Bronchial epithelial cell (primary cell): ENCODE measurements at regions not wholly inside any gene's neighbourhood (a gene's known extent, or its start where the extent isn't known, plus 50 kb on each side); places are given as distances from the start of the nearest gene placed in this dataset.
A peak's percentile ranks its signal among the peaks of the same experiment; 100 is the strongest.

Source experiments
- DNase-seq: peaks from one replicate; pipeline ENCODE4 v3.0.0-alpha.2; 2010; ENCODE audit warnings: low read depth
- FAIRE-seq: peaks from 2 replicates; lab custom pipeline; 2011; peaks lifted over from hg19 to GRCh38; lab: Jason Lieb, UNC
- H3K27me3 ChIP-seq: 2 replicates; pipeline ENCODE4 v1.5.1; 2011; ENCODE audit warnings: low read length; ENCODE audit not compliant: control insufficient read depth, insufficient read depth
- H3K36me3 ChIP-seq: 2 replicates; pipeline ENCODE4 v1.5.1; 2011; ENCODE audit warnings: low read length; ENCODE audit not compliant: control insufficient read depth, insufficient read depth
- H3K4me3 ChIP-seq: 2 replicates; pipeline ENCODE4 v1.5.1; 2011; ENCODE audit warnings: mild to moderate bottlenecking, low read depth, low read length, control low read depth
- TF ChIP-seq, protein P1 (sequence below): IDR thresholded peaks from 2 replicates; pipeline ENCODE4 v1.5.1; 2011; ENCODE audit warnings: mild to moderate bottlenecking, moderate library complexity, low read length, control low read depth, inconsistent platforms; ENCODE audit not compliant: insufficient read depth, severe bottlenecking

DNA sequence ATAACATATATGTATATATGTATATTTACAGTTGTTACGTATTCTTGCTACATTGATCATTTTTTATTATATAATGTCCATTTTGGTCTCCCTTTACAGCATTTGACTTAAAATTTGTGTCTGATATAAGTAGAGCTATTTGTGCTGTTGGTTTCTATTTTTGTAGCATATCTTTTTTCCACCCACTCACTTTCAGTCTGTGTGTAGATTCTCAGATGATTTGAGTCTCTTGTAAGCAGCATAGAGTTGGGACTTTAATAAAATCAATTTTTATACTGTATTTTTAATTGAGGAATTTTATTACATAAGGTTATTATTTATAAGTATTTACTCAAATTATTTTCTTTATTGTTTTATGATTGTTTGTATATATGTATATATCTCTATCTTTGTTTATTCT lies 1293.7 kb downstream of the TMEM121 start:
- FAIRE-seq (no peak), DNase-seq (no peak)
- TF ChIP-seq, protein P1, sequence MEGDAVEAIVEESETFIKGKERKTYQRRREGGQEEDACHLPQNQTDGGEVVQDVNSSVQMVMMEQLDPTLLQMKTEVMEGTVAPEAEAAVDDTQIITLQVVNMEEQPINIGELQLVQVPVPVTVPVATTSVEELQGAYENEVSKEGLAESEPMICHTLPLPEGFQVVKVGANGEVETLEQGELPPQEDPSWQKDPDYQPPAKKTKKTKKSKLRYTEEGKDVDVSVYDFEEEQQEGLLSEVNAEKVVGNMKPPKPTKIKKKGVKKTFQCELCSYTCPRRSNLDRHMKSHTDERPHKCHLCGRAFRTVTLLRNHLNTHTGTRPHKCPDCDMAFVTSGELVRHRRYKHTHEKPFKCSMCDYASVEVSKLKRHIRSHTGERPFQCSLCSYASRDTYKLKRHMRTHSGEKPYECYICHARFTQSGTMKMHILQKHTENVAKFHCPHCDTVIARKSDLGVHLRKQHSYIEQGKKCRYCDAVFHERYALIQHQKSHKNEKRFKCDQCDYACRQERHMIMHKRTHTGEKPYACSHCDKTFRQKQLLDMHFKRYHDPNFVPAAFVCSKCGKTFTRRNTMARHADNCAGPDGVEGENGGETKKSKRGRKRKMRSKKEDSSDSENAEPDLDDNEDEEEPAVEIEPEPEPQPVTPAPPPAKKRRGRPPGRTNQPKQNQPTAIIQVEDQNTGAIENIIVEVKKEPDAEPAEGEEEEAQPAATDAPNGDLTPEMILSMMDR: no peak
- Histone ChIP-seq H3K36me3 (no peaks in the 10 kb centered on the region), H3K27me3 (no peaks in the 10 kb centered on the region), H3K4me3 (no peak overlapping the region)

DNA sequence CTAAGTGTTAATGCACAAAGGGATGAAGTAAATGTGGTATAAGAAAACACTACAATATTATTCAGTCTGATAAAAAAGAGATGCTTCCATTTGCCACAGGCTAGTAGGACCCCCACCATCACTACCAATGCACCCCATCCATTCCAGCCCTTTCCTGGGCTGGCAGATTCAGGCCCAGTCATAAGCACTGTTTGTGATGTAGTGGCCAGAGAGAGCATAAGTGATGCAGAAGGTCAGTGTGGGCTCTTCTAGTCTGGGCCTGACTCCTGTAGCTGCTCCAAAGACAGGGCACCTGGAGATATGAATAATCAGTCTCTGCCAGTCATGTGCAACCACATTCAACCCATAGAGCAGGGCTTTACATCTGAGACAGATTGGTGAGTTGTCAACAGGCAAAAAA lies 1294.7 kb downstream of the TMEM121 start:
- DNase-seq (no peak), FAIRE-seq (no peak)
- H3K36me3 ChIP-seq: no peaks in the 10 kb centered on the region
- H3K27me3 ChIP-seq: no peaks in the 10 kb centered on the region
- no peak overlapping the region for H3K4me3 ChIP-seq
- TF ChIP-seq, protein P1: no peak

DNA sequence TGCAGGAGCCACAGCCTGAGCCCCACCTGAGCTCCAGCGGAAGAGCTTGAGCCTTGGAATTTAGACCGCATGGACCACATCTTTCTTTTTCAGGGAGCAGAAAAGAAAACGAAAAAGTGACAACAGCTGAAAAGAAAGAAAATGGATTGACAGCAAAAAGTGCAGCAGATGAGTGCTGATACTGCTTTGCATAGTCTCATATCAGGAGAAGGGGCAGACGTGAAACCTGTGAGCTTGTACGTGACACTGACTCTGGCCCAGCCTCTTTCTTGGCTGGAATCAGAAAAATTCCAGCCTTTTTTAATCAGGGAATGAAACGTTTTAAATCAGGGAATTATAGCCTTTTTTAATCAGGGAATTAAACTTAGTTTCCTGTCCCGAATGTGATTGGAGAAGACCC lies 1296.5 kb downstream of the TMEM121 start:
- no peaks in the 10 kb centered on the region for H3K27me3 ChIP-seq
- TF ChIP-seq, protein P1: no peak
- no peak for DNase-seq
- H3K4me3 ChIP-seq: no peak overlapping the region
- FAIRE-seq: no peak
- H3K36me3 ChIP-seq: no peaks in the 10 kb centered on the region

DNA sequence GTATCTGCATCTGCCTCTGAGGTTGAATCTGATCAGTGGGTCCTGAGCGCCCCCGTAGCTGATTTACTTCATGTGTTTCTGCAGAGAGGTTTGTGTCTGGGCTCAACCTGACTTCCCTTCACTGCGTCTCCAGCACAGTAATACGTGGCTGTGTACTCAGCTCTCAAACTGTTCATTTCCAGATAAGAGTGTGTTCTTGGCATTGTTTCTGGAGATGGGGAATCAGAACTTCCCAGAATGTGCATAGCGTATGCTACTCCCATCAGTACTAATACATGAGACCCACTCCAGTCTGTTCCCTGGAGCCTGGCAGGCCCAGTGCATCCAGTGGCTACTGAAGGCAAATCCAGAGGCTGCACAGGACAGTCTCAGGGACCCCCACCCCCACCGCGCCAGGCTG lies 1297.2 kb downstream of the TMEM121 start:
- Histone ChIP-seq H3K27me3 (no peaks in the 10 kb centered on the region), H3K36me3 (no peaks in the 10 kb centered on the region), H3K4me3 (no peak overlapping the region)
- DNase-seq (no peak), FAIRE-seq (no peak)
- TF ChIP-seq, protein P1: no peak

DNA sequence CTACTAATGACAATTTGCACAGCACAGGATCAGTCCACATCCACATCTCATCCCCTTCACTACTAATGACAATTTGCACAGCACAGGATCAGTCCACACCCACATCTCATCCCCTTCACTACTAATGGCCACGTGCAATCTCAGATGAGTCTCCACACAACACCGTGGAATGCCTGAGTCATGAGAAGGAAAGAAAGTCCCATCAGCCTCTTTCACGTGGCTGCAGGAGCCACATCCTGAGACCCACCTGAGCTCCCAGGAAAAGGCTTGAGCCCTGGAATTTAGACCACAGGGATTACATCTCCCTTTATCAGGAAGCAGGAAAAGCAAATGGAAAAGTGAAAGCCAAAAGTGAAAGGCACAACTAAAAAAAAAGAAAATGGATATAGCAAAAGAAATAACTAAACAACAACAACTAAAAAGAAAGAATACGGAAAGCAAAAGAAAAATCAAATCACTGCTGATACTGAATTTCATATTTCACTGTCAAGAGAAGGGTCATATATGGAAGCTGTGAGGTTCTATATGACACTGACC lies 1300.5 kb downstream of the TMEM121 start:
- TF ChIP-seq, protein P1: no peak
- FAIRE-seq (no peak), DNase-seq (peak; percentile 26)
- Histone ChIP-seq H3K27me3 (no peaks in the 10 kb centered on the region), H3K4me3 (no peak overlapping the region), H3K36me3 (no peaks in the 10 kb centered on the region)

DNA sequence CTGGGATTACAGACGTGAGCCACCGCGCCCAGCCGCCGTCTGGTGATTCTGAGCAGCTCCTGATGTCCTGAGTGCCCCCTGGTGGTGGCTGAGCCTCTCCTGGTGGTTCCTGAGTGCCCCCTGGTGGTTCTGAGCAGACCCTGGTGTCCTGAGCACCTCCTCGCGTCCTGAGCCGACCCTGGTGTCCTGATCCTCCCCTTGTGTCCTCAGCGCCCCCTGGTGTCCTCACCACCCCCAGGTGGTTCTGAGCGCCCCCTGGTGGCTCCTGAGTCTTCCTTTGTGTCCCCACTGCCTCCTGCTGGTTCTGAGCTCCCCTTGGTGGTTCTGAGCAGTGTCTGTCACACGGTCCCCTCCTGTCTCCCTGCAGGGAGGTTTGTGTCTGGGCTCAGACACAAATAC lies 1304.9 kb downstream of the TMEM121 start:
- FAIRE-seq: no peak
- no peaks in the 10 kb centered on the region for H3K27me3 ChIP-seq
- DNase-seq: no peak
- H3K4me3 ChIP-seq: no peak overlapping the region
- TF ChIP-seq, protein P1: peak; percentile 33
- no peaks in the 10 kb centered on the region for H3K36me3 ChIP-seq
